ENCODE measurements at regions not wholly inside any gene's neighbourhood (a gene's known extent, or its start where the extent isn't known, plus 50 kb on each side); places are given as distances from the start of the nearest gene placed in this dataset.

GRCh38 chr14:29425705-29426482 is 501.8 kb downstream of the PRKD1 start (continued):
- TF ChIP-seq PRDM4 (tag by site-specific recombination; IDR thresholded peaks at IDR 0.05) = no peak
- no peak for TF ChIP-seq ZNF146 (tag by site-specific recombination; IDR thresholded peaks at IDR 0.05)
- no peak for TF ChIP-seq ZNF174 (tag by site-specific recombination; IDR thresholded peaks at IDR 0.05)

DNA sequence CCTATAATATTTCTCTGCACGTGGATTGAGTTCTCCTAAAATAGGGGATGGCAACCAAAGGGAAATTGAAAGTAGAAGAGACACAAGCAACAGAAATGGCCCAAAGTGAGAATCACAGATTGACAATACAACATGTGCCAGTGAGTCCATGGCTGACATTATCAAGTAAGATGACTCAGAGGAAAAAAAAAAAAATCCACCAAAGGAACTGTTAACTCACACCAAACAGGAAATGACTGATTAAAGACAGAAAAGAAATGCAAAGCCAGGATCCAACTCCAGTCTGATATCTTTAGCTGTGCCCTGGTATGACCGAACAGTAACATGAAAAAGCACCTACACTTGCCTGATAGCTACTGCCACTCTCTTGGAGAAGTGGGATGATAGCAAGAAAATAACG is 485.0 kb downstream of the PRKD1 start:
- ChIA-PET CTCF (interaction anchor here (0.6 kb wide), 1 partner anchor 833 kb away, joined by 3 read pairs; no protein-coding TSS in a partner anchor), POLR2A (no interaction called here)
- no peak overlapping the region for H3K4me3 ChIP-seq (ENCODE audit: low read depth, low read length)
- no peaks in the 10 kb centered on the region for H3K36me3 ChIP-seq (ENCODE audit: control insufficient read depth in 2 of 2, insufficient read depth in 1 of 2, low read length in 2 of 2)
- H3K4me1 ChIP-seq (ENCODE audit: control insufficient read depth, insufficient read depth, low read length) = no peaks in the 10 kb centered on the region
- TF ChIP-seq ZNF626 (tag by site-specific recombination; IDR thresholded peaks at IDR 0.05) (no peak), ZBTB20 (tag by site-specific recombination; IDR thresholded peaks at IDR 0.05) (no peak), MEIS1 (CRISPR knock-in tag; IDR thresholded peaks at IDR 0.05; ENCODE audit: borderline replicate concordance) (no peak), ZNF555 (tag by site-specific recombination; conservative IDR thresholded peaks at IDR 0.05) (no peak), ZNF776 (tag by site-specific recombination; IDR thresholded peaks at IDR 0.05; ENCODE audit: borderline replicate concordance) (no peak), ZNF391 (tag by site-specific recombination; IDR thresholded peaks at IDR 0.05; ENCODE audit: borderline replicate concordance, low read depth) (no peak), ZNF133 (tag by site-specific recombination; IDR thresholded peaks at IDR 0.05) (no peak), ZNF785 (tag by site-specific recombination; IDR thresholded peaks at IDR 0.05) (no peak), ZNF623 (tag by site-specific recombination; IDR thresholded peaks at IDR 0.05) (no peak), ZNF341 (tag by site-specific recombination; IDR thresholded peaks at IDR 0.05; ENCODE audit: low read depth) (no peak), ZNF624 (tag by site-specific recombination; IDR thresholded peaks at IDR 0.05) (no peak), MZF1 (tag by site-specific recombination; IDR thresholded peaks at IDR 0.05; ENCODE audit: borderline replicate concordance) (no peak), WT1 (tag by site-specific recombination; IDR thresholded peaks at IDR 0.05) (no peak), ZEB2 (tag by site-specific recombination; IDR thresholded peaks at IDR 0.05) (no peak), ZNF140 (tag by site-specific recombination; IDR thresholded peaks at IDR 0.05) (no peak)
- TF ChIP-seq, protein P1, sequence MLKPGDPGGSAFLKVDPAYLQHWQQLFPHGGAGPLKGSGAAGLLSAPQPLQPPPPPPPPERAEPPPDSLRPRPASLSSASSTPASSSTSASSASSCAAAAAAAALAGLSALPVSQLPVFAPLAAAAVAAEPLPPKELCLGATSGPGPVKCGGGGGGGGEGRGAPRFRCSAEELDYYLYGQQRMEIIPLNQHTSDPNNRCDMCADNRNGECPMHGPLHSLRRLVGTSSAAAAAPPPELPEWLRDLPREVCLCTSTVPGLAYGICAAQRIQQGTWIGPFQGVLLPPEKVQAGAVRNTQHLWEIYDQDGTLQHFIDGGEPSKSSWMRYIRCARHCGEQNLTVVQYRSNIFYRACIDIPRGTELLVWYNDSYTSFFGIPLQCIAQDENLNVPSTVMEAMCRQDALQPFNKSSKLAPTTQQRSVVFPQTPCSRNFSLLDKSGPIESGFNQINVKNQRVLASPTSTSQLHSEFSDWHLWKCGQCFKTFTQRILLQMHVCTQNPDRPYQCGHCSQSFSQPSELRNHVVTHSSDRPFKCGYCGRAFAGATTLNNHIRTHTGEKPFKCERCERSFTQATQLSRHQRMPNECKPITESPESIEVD (tag by site-specific recombination; IDR thresholded peaks at IDR 0.05) = no peak
- TF ChIP-seq, protein P2, sequence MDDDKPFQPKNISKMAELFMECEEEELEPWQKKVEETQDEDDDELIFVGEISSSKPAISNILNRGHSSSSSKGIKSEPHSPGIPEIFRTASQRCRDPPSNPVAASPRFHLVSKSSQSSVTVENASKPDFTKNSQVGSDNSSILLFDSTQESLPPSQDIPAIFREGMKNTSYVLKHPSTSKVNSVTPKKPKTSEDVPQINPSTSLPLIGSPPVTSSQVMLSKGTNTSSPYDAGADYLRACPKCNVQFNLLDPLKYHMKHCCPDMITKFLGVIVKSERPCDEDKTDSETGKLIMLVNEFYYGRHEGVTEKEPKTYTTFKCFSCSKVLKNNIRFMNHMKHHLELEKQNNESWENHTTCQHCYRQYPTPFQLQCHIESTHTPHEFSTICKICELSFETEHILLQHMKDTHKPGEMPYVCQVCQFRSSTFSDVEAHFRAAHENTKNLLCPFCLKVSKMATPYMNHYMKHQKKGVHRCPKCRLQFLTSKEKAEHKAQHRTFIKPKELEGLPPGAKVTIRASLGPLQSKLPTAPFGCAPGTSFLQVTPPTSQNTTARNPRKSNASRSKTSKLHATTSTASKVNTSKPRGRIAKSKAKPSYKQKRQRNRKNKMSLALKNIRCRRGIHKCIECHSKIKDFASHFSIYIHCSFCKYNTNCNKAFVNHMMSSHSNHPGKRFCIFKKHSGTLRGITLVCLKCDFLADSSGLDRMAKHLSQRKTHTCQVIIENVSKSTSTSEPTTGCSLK (tag by site-specific recombination; IDR thresholded peaks at IDR 0.05) = no peak
- TF ChIP-seq, protein P3, sequence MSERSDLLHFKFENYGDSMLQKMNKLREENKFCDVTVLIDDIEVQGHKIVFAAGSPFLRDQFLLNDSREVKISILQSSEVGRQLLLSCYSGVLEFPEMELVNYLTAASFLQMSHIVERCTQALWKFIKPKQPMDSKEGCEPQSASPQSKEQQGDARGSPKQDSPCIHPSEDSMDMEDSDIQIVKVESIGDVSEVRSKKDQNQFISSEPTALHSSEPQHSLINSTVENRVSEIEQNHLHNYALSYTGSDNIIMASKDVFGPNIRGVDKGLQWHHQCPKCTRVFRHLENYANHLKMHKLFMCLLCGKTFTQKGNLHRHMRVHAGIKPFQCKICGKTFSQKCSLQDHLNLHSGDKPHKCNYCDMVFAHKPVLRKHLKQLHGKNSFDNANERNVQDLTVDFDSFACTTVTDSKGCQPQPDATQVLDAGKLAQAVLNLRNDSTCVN (tag by site-specific recombination; optimal IDR thresholded peaks at IDR 0.05) = no peak
- TF ChIP-seq, protein P4, sequence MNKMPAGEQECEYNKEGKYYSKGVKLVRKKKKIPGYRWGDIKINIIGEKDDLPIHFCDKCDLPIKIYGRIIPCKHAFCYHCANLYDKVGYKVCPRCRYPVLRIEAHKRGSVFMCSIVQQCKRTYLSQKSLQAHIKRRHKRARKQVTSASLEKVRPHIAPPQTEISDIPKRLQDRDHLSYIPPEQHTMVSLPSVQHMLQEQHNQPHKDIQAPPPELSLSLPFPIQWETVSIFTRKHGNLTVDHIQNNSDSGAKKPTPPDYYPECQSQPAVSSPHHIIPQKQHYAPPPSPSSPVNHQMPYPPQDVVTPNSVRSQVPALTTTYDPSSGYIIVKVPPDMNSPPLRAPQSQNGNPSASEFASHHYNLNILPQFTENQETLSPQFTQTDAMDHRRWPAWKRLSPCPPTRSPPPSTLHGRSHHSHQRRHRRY (tag by site-specific recombination; IDR thresholded peaks at IDR 0.05) = no peak
- H3K27ac ChIP-seq (ENCODE audit: extremely low read depth, low read depth, low read length) = no peak overlapping the region
- no peaks in the 10 kb centered on the region for H3K9me3 ChIP-seq (ENCODE audit: control insufficient read depth, insufficient read depth, low read depth, low read length)
